H9 (cell line): ENCODE measurements at regions not wholly inside any gene's neighbourhood (a gene's known extent, or its start where the extent isn't known, plus 50 kb on each side); places are given as distances from the start of the nearest gene placed in this dataset.

Experiments used
- DNase-seq: peaks from one replicate; pipeline ENCODE4 v3.0.0-alpha.2; 2017
- H2AFZ ChIP-seq: one replicate; pipeline ENCODE4 v1.6.1; 2013; ENCODE audit warnings: mild to moderate bottlenecking, low read length, control low read depth, moderate library complexity
- H2AK5ac ChIP-seq: 2 replicates; pipeline ENCODE4 v1.6.1; 2013; ENCODE audit warnings: low read length, control low read depth, mixed read lengths; ENCODE audit not compliant: insufficient read length
- H2BK120ac ChIP-seq: one replicate; pipeline ENCODE4 v1.6.1; 2013; ENCODE audit warnings: low read depth, mild to moderate bottlenecking, low read length, control low read depth, inconsistent platforms; ENCODE audit not compliant: poor library complexity, severe bottlenecking
- H2BK12ac ChIP-seq: 2 replicates; pipeline ENCODE4 v1.6.1; 2013; ENCODE audit warnings: low read length, control low read depth, mixed read lengths, low read depth; ENCODE audit not compliant: insufficient read length
- H2BK15ac ChIP-seq: 2 replicates; pipeline ENCODE4 v1.6.1; 2013; ENCODE audit warnings: low read depth, low read length, control low read depth
- H2BK20ac ChIP-seq: one replicate; pipeline ENCODE4 v1.6.1; 2013; ENCODE audit warnings: low read depth, mild to moderate bottlenecking, low read length, control low read depth, inconsistent platforms; ENCODE audit not compliant: poor library complexity, severe bottlenecking
- H2BK5ac ChIP-seq: 2 replicates; pipeline ENCODE4 v1.6.1; 2013; ENCODE audit warnings: low read length, control low read depth, mixed read lengths; ENCODE audit not compliant: insufficient read length
- H3K14ac ChIP-seq: 2 replicates; pipeline ENCODE4 v1.6.1; 2013; ENCODE audit warnings: low read length, control low read depth; ENCODE audit not compliant: insufficient read depth
- H3K18ac ChIP-seq: 2 replicates; pipeline ENCODE4 v1.6.1; 2013; ENCODE audit warnings: low read depth, mild to moderate bottlenecking, mixed read lengths, low read length, control low read depth; ENCODE audit not compliant: insufficient read length
- H3K23ac ChIP-seq: 2 replicates; pipeline ENCODE4 v1.6.1; 2013; ENCODE audit warnings: low read length, control low read depth, mixed read lengths, low read depth; ENCODE audit not compliant: insufficient read length
- H3K23me2 ChIP-seq: 2 replicates; pipeline ENCODE4 v1.6.1; 2013; ENCODE audit warnings: low read depth, mild to moderate bottlenecking, mixed read lengths, low read length, control low read depth; ENCODE audit not compliant: insufficient read length, poor library complexity, severe bottlenecking
- H3K27ac ChIP-seq: 2 replicates; pipeline ENCODE4 v1.5.1; 2013; ENCODE audit warnings: low read length, control low read depth, mixed read lengths, low read depth; ENCODE audit not compliant: insufficient read length
- H3K27me3 ChIP-seq: 2 replicates; pipeline ENCODE4 v1.6.1; 2013; ENCODE audit warnings: low read length, control low read depth, inconsistent platforms; ENCODE audit not compliant: insufficient read depth
- H3K4ac ChIP-seq: 2 replicates; pipeline ENCODE4 v1.6.1; 2013; ENCODE audit warnings: low read depth, mild to moderate bottlenecking, control low read depth, inconsistent platforms, low read length, moderate library complexity
- H3K4me1 ChIP-seq: 2 replicates; pipeline ENCODE4 v1.6.1; 2013; ENCODE audit warnings: low read length, control low read depth, inconsistent platforms; ENCODE audit not compliant: insufficient read depth
- H3K4me2 ChIP-seq: 2 replicates; pipeline ENCODE4 v1.6.1; 2013; ENCODE audit warnings: low read length, control low read depth, mixed read lengths; ENCODE audit not compliant: insufficient read length, insufficient read depth
- H3K56ac ChIP-seq: 2 replicates; pipeline ENCODE4 v1.6.1; 2013; ENCODE audit warnings: low read depth, mild to moderate bottlenecking, mixed read lengths, low read length, control low read depth; ENCODE audit not compliant: insufficient read length
- H3K79me1 ChIP-seq: 2 replicates; pipeline ENCODE4 v1.6.1; 2013; ENCODE audit warnings: low read depth, mild to moderate bottlenecking, moderate library complexity, low read length, control low read depth, inconsistent platforms; ENCODE audit not compliant: insufficient read depth, poor library complexity, severe bottlenecking
- H3K79me2 ChIP-seq: 2 replicates; pipeline ENCODE4 v1.6.1; 2013; ENCODE audit warnings: low read length, control low read depth, inconsistent platforms; ENCODE audit not compliant: insufficient read depth
- H3K9ac ChIP-seq: 2 replicates; pipeline ENCODE4 v1.6.1; 2013; ENCODE audit warnings: low read length, control low read depth, mixed read lengths; ENCODE audit not compliant: insufficient read length; ENCODE audit errors: extremely low read depth
- H3K9me3 ChIP-seq: one replicate; pipeline ENCODE4 v1.6.1; 2013; ENCODE audit warnings: low read depth, low read length, inconsistent platforms; ENCODE audit not compliant: control insufficient read depth
- H3T11ph ChIP-seq: one replicate; pipeline ENCODE4 v1.6.1; 2013; ENCODE audit warnings: mild to moderate bottlenecking, low read length, control low read depth, inconsistent platforms
- H4K20me1 ChIP-seq: one replicate; pipeline ENCODE4 v1.6.1; 2013; ENCODE audit not compliant: control insufficient read depth, insufficient read length, insufficient read depth
- H4K5ac ChIP-seq: 2 replicates; pipeline ENCODE4 v1.6.1; 2013; ENCODE audit warnings: low read depth, mild to moderate bottlenecking, mixed read lengths, low read length, control low read depth; ENCODE audit not compliant: insufficient read length
- H4K8ac ChIP-seq: replicated peaks from 2 replicates; pipeline ENCODE4 v1.6.1; 2013; ENCODE audit warnings: low read length, control low read depth, mixed read lengths, low read depth; ENCODE audit not compliant: insufficient read length
- H4K91ac ChIP-seq: 2 replicates; pipeline ENCODE4 v1.6.1; 2013; ENCODE audit warnings: low read depth, mild to moderate bottlenecking, moderate library complexity, mixed read lengths, low read length, control low read depth; ENCODE audit not compliant: insufficient read length
- H3K27ac Mint-ChIP-seq, 3 experiments: 2 replicates in 2 of 3; 3 replicates in 1 of 3; pipeline ENCODE4 v1.8.0; 2020 to 2021; ENCODE audit warnings: mixed read lengths in 3 of 3, mild to moderate bottlenecking in 1 of 3, moderate library complexity in 1 of 3
- H3K27me3 Mint-ChIP-seq: 2 replicates; pipeline ENCODE4 v1.8.0; 2021; ENCODE audit warnings: low read depth, mild to moderate bottlenecking, moderate library complexity, mixed read lengths
- H3K36me3 Mint-ChIP-seq, 3 experiments: 2 replicates in 2 of 3; 3 replicates in 1 of 3; pipeline ENCODE4 v1.8.0; 2020 to 2021; ENCODE audit warnings: low read depth in 3 of 3, mixed read lengths in 3 of 3; ENCODE audit not compliant: insufficient read depth in 1 of 3
- H3K4me1 Mint-ChIP-seq, 2 experiments: 2 replicates each; pipeline ENCODE4 v1.8.0; 2020; ENCODE audit warnings: mixed read lengths in 2 of 2
- H3K4me3 Mint-ChIP-seq, 2 experiments: 2 replicates in 1 of 2; 3 replicates in 1 of 2; pipeline ENCODE4 v1.8.0; 2020 to 2021; ENCODE audit warnings: mild to moderate bottlenecking in 2 of 2, mixed read lengths in 2 of 2, moderate library complexity in 1 of 2
- H3K9me3 Mint-ChIP-seq, 2 experiments: 2 replicates in 1 of 2; 3 replicates in 1 of 2; pipeline ENCODE4 v1.8.0; 2020; ENCODE audit warnings: mild to moderate bottlenecking in 2 of 2, mixed read lengths in 2 of 2, moderate library complexity in 1 of 2
- WGBS: extraction: QIAGEN DNeasy Blood & Tissue Kit; methylation state at CpG from one replicate; pipeline ENCODE4 v1.1.7; 2013; ENCODE audit warnings: missing lambda C conversion rate, low lambda C conversion rate, mixed read lengths; ENCODE audit not compliant: insufficient read length; ENCODE audit errors: extremely low coverage; 5-methylcytosine and 5-hydroxymethylcytosine counted together
- TF ChIP-seq, protein P1 (sequence below): fragments of 200-600 bp; sonication (generic); conservative IDR thresholded peaks from 3 replicates; pipeline ENCODE4 v1.8.0; 2021; ENCODE audit warnings: antibody characterized with exemption, mild to moderate bottlenecking

DNA sequence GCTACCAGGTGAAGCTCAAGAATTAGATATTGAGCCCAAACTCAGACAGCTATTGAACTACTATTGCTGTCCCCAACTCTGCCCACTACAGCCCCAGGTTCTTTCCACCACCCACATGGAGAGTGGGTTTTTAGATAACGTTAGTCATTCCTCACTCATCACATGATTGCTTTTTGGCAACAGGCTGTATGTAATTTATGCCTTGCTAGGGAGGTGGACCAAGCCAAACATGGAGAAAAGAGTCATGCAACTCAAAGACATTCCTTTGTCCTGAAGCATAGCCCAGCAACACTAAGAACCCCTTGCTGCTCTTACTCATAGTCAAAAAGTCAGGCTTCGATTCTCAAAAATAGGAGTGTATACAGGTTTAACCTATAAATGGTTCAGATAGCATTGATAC is 275.9 kb upstream of the VCX3A start:
- Histone ChIP-seq H3K27me3 (no peaks in the 10 kb centered on the region), H3K79me2 (no peaks in the 10 kb centered on the region), H4K91ac (no peak overlapping the region), H4K8ac (no peak overlapping the region), H3T11ph (no peak overlapping the region), H3K4me1 (peaks cover 2% of the 10 kb centered on the region), H2BK120ac (no peak overlapping the region), H4K20me1 (no peaks in the 10 kb centered on the region), H3K4me2 (no peak overlapping the region), H3K23ac (no peak overlapping the region), H2AFZ (no peak overlapping the region), H2BK20ac (no peak overlapping the region), H3K9ac (no peak overlapping the region), H2AK5ac (no peak overlapping the region), H4K5ac (no peak overlapping the region), H3K23me2 (no peaks in the 10 kb centered on the region), H3K4ac (no peak overlapping the region), H3K56ac (no peak overlapping the region), H2BK12ac (no peak overlapping the region), H3K27ac (no peak overlapping the region), H3K79me1 (no peaks in the 10 kb centered on the region), H3K9me3 (no peaks in the 10 kb centered on the region), H3K18ac (no peak overlapping the region), H2BK5ac (no peak overlapping the region), H2BK15ac (no peak overlapping the region), H3K14ac (no peak overlapping the region)
- Mint-ChIP-seq H3K9me3 (no peaks in the 10 kb centered on the region), H3K4me1 (peaks cover 19 to 20% of the 10 kb centered on the region in 2 experiments), H3K36me3 (no peaks in the 10 kb centered on the region; a peak in 2 of 7 replicates), H3K27me3 (no peaks in the 10 kb centered on the region), H3K27ac (no peak overlapping the region), H3K4me3 (no peak overlapping the region)
- no peak for DNase-seq
- TF ChIP-seq, protein P1, sequence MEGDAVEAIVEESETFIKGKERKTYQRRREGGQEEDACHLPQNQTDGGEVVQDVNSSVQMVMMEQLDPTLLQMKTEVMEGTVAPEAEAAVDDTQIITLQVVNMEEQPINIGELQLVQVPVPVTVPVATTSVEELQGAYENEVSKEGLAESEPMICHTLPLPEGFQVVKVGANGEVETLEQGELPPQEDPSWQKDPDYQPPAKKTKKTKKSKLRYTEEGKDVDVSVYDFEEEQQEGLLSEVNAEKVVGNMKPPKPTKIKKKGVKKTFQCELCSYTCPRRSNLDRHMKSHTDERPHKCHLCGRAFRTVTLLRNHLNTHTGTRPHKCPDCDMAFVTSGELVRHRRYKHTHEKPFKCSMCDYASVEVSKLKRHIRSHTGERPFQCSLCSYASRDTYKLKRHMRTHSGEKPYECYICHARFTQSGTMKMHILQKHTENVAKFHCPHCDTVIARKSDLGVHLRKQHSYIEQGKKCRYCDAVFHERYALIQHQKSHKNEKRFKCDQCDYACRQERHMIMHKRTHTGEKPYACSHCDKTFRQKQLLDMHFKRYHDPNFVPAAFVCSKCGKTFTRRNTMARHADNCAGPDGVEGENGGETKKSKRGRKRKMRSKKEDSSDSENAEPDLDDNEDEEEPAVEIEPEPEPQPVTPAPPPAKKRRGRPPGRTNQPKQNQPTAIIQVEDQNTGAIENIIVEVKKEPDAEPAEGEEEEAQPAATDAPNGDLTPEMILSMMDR: no peak
- WGBS: no CpG with 5 or more reads among the region's 2 CpGs
